ENCODE measurements at regions not wholly inside any gene's neighbourhood (a gene's known extent, or its start where the extent isn't known, plus 50 kb on each side); places are given as distances from the start of the nearest gene placed in this dataset.

DNA sequence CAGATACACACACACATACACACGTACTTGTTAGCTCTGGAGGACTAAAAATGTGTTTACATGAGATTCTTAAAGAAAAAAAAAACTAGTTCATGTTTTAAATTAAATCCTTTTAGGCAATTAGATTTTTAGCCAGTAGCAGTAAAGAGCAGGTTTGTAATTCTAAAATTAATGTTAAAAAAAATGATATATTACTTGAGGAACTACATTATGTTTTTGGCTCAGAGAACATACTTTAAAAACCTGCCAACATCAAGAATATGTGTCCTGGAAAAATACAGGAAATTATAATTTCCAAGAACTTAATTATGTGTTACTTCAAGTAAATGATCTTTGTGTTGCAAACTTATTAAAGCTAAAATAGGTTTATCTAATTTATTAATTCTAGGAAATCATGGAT, 594.3 kb upstream of the PCDH7 start:
- no peak for TF ChIP-seq POLR2A (IDR thresholded peaks at IDR 0.05)
- TF ChIP-seq, protein P1, sequence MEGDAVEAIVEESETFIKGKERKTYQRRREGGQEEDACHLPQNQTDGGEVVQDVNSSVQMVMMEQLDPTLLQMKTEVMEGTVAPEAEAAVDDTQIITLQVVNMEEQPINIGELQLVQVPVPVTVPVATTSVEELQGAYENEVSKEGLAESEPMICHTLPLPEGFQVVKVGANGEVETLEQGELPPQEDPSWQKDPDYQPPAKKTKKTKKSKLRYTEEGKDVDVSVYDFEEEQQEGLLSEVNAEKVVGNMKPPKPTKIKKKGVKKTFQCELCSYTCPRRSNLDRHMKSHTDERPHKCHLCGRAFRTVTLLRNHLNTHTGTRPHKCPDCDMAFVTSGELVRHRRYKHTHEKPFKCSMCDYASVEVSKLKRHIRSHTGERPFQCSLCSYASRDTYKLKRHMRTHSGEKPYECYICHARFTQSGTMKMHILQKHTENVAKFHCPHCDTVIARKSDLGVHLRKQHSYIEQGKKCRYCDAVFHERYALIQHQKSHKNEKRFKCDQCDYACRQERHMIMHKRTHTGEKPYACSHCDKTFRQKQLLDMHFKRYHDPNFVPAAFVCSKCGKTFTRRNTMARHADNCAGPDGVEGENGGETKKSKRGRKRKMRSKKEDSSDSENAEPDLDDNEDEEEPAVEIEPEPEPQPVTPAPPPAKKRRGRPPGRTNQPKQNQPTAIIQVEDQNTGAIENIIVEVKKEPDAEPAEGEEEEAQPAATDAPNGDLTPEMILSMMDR (IDR thresholded peaks at IDR 0.05 in 4 of 5, conservative IDR thresholded peaks at IDR 0.05 in 1 of 5), result no peak
